ENCODE measurements at regions not wholly inside any gene's neighbourhood (a gene's known extent, or its start where the extent isn't known, plus 50 kb on each side); places are given as distances from the start of the nearest gene placed in this dataset.

- no peak for DNase-seq
These were observed 180.6 kb downstream of the ANXA2 start for GRCh38 chr15:60217161-60217560.

GRCh38 chr15:60218256-60218655, 179.5 kb downstream of the ANXA2 start:
- DNase-seq = no peak

GRCh38 chr15:60219866-60220265, 177.9 kb downstream of the ANXA2 start:
- DNase-seq = no peak

DNA sequence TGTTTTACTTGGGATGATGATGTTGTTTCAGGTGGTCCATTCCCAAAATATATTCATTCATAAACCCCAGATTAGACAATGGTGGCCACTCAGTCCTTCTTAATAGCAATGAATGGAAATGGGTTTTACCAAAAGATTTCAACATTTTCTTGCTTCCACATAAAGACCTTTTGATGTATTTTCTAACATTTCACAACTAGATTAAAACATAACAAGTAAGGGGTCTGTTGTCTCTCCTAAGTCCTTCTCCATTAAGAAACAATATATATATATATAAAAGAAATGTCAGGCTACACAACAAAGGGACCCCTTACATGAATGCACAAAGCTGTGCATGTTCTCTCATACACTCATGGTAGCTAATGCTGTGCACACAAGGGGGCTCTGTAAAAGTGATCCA, 176.4 kb downstream of the ANXA2 start:
- no peak for DNase-seq

DNA sequence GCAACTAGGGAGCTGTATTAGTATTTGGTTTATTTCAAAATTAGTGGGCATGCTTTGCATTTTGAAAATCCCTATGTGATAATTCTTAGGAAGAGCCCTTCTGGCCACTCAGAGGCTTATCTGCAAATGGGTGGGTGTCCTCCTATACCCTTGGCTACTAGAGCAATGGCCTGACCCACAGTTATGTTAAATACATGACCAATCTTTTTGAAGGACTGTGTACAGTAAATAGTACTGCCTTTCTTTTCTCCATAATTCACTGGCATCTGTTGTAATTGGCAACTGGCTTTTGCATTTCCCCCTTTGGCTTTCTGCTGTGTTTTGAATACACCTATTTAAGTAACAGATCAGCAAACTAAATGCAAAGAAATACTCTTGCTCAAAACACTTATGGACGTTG, 175.4 kb downstream of the ANXA2 start:
- DNase-seq = no peak

DNA sequence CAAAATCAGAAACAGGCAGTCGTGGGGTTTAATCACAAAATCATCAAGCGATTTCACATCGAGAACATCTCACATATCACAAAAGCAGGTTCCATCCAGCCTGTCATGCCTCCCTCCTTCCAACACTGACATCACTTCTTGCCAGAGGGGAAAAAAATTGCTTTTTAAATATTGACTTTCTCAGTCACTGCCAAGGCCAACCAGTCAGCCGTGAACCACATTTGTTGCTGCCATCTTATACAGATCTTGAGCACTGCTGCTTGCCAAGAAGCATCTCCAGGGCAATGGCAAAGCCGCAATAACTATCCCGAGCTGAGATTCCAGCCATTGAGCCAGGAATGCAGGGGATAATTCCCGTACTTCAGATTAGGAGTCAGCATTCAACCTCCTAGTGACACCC, 174.6 kb downstream of the ANXA2 start:
- peak; percentile 59 for DNase-seq

DNA sequence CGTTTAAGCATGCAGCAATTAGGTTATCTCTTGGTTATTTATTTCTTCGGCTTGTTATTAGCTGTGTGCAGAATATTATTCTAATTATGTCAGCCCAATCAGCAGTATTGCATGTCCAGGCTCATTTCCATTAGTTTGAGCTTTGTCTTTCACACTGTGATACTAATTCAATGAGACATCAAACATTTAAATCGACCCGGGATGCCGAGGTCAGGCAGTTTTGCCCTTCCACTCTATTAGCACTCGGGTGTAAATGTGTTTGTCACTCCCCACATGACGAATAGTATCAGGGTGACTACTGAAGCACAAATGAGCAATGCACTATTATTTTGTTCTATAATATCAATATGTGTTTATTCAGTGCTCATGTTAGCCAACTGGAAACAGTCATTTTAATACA, 170.9 kb downstream of the ANXA2 start:
- DNase-seq = no peak

GRCh38 chr15:60228101-60228500, 169.7 kb downstream of the ANXA2 start:
- no peak for DNase-seq

DNA sequence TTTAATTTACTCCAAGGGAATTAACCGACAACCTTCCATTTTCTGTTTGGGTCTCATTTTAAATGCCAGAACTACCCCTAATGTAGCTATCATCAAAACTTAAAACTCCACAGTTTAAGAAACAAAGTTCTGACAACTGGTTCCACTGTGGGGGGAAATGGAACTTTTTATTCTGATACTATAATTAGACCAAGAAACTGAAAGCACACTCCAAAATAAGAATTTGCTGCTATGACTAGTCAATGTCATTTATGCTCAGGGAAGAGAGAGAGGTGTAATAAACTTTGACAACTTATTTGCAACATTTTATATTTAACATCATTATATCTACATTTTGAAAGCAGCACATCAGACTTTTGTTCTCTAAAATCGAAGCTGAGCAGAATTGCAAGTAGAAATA, 169.2 kb downstream of the ANXA2 start:
- no peak for DNase-seq

- no peak for DNase-seq
These were observed 161.7 kb downstream of the ANXA2 start for GRCh38 chr15:60235951-60236710.

- DNase-seq = no peak
These were observed 160.3 kb downstream of the ANXA2 start for GRCh38 chr15:60237446-60237845.

GRCh38 chr15:60243769-60244168, 154.0 kb downstream of the ANXA2 start:
- DNase-seq = no peak

DNA sequence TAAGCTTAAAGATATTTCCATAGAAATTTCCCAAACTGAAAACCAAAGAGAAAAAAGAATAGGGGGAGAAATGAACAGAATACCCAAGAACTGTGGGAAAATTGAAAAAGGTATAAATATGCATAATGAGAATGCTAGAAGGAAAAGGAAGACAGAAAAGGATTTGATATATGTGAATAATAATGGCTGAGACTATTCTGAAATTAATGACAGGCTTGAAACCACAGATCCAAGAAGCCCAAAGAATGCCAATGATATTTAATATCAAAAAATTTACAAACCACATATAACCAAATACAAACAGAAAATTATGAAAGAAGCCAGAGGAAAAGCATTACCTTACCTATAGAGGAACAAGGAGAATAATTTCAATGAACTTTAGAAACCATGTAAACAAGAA, 153.0 kb downstream of the ANXA2 start:
- no peak for DNase-seq

- DNase-seq = no peak
These were observed 147.5 kb downstream of the ANXA2 start for GRCh38 chr15:60250316-60250715.

- no peak for DNase-seq
These were observed 146.3 kb downstream of the ANXA2 start for GRCh38 chr15:60251300-60252070.

- no peak for DNase-seq
These were observed 143.4 kb downstream of the ANXA2 start for GRCh38 chr15:60254416-60254815.

GRCh38 chr15:60255390-60255789, 142.4 kb downstream of the ANXA2 start:
- DNase-seq = no peak

GRCh38 chr15:60257591-60258159, 140.1 kb downstream of the ANXA2 start:
- DNase-seq = no peak

DNA sequence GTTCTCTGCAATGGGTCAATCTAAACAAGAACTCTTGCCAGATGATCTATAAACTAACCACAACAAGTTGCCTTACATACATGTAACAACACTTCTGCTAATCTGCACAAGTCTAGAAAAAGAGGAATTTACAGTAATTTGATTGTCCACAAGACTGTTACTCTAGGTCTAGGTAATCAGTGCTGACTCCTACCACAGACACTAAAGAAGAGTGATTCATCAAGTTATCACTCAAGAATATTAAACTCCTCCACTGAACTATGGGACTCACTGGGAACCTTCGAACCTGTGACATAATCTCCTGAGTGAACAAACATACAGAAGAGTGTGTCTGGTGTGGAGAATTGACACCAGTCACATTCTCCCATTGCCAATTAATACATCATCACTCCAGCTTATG, 138.3 kb downstream of the ANXA2 start:
- no peak for DNase-seq

GRCh38 chr15:60264088-60264487, 133.7 kb downstream of the ANXA2 start:
- DNase-seq = no peak

DNA sequence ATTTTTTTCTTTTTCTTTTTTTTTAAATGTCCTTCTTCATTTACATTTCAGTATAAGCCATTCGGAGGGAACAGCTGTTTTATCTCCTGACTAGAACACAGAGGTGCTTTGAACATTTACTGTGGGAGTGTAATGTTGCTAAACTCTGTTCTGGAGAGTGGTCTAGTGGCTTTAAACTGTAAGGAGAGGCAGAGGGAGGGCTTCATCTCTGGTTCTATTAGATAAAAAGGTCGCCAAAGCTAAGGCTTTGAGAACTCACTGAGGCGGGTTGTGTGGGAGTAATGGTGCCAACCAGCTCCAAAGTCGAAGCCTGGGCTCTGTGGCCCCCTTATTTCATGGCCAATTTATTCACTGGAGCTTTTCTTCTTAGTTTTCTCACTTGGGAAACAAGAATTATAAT, 133.2 kb downstream of the ANXA2 start:
- DNase-seq = no peak

DNA sequence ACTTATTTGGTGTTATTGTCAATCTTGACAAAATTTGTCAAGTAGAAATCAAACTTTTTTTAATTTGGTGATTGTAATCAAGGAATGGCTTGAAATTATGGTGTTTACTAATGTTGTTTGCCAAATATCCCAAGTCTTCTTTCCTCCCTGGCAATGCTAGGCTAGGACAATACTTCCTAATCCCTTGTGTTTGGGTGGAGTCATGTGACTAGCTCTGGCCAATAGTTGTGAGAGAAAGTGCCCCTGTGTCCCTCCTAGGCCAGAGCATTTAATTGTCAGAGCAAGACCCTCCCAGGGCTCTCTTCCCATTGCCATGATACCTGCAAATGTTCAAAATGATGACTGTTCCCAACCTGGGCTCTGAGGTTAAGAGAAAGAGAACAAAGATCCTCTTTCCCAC, 132.7 kb downstream of the ANXA2 start:
- DNase-seq = no peak

- DNase-seq = no peak
These were observed 125.2 kb downstream of the ANXA2 start for GRCh38 chr15:60272623-60273022.

GRCh38 chr15:60275624-60276023, 122.2 kb downstream of the ANXA2 start:
- no peak for DNase-seq

All from NCI-H2029 (cell line).